Loucy (cell line): ENCODE measurements at regions not wholly inside any gene's neighbourhood (a gene's known extent, or its start where the extent isn't known, plus 50 kb on each side); places are given as distances from the start of the nearest gene placed in this dataset.

Source experiments
- CTCF ChIP-seq: fragments of 200-600 bp; sonication (generic); conservative IDR thresholded peaks from 2 replicates; pipeline ENCODE4 v1.5.1; 2014; ENCODE audit warnings: mild to moderate bottlenecking, antibody characterized with exemption, low read length
- EZH2phosphoT487 ChIP-seq: fragments of 200-600 bp; IDR thresholded peaks from 2 replicates; pipeline ENCODE4 v1.6.1; 2018; ENCODE audit warnings: antibody characterized with exemption, mild to moderate bottlenecking, moderate library complexity, borderline replicate concordance

- TF ChIP-seq CTCF, result peak; percentile 74
- no peak for TF ChIP-seq EZH2phosphoT487
Observed at GRCh38 chr22:25447686-25448434, 116.6 kb upstream of the GRK3 start.
